DND-41 (cell line): ENCODE measurements at regions not wholly inside any gene's neighbourhood (a gene's known extent, or its start where the extent isn't known, plus 50 kb on each side); places are given as distances from the start of the nearest gene placed in this dataset.

ENCODE experiments used
- ATAC-seq: fragments of 200-7000 bp; cut with Tn5 transposase; 3 replicates; pipeline ENCODE4 v1.9.1; 2021; ENCODE audit warnings: low read depth; ENCODE audit not compliant: insufficient read depth
- DNase-seq: peaks from one replicate; pipeline ENCODE4 v3.0.0-alpha.2; 2020
- H2AFZ ChIP-seq: 2 replicates; pipeline ENCODE4 v1.6.0; 2012; ENCODE audit warnings: low read depth, low read length
- H3K27ac ChIP-seq: 2 replicates; pipeline ENCODE4 v1.5.1; 2012; ENCODE audit warnings: low read length, inconsistent platforms
- H3K27me3 ChIP-seq: fragments of 200-600 bp; sonication (generic); 2 replicates; pipeline ENCODE4 v1.6.0; 2012; ENCODE audit warnings: low read length, mild to moderate bottlenecking, inconsistent platforms; ENCODE audit not compliant: insufficient read depth, poor library complexity
- H3K36me3 ChIP-seq: 2 replicates; pipeline ENCODE4 v1.5.1; 2012; ENCODE audit warnings: low read length, inconsistent platforms; ENCODE audit not compliant: insufficient read depth
- H3K4me1 ChIP-seq: 2 replicates; pipeline ENCODE4 v1.5.1; 2012; ENCODE audit warnings: mild to moderate bottlenecking, low read length; ENCODE audit not compliant: insufficient read depth
- H3K4me2 ChIP-seq: 2 replicates; pipeline ENCODE4 v1.6.0; 2012; ENCODE audit warnings: mild to moderate bottlenecking, moderate library complexity, low read length, inconsistent platforms; ENCODE audit not compliant: insufficient read depth
- H3K4me3 ChIP-seq, 2 experiments: fragments of 200-600 bp in 1 of 2; shearing (Covaris generic) in 1 of 2; 2 replicates each; pipeline ENCODE4 v1.5.1; 2012 to 2016; ENCODE audit warnings: inconsistent platforms in 2 of 2, low read length in 2 of 2, mild to moderate bottlenecking in 2 of 2, low read depth in 1 of 2, moderate library complexity in 1 of 2
- H3K79me2 ChIP-seq: 2 replicates; pipeline ENCODE4 v1.6.0; 2012; ENCODE audit warnings: low read length, inconsistent platforms; ENCODE audit not compliant: insufficient read depth
- H3K9ac ChIP-seq: 2 replicates; pipeline ENCODE4 v1.6.0; 2012; ENCODE audit warnings: low read depth, mild to moderate bottlenecking, inconsistent platforms, low read length, moderate library complexity
- H3K9me3 ChIP-seq: 2 replicates; pipeline ENCODE4 v1.5.1; 2012; ENCODE audit warnings: low read length, moderate library complexity, mild to moderate bottlenecking, inconsistent platforms; ENCODE audit not compliant: insufficient read depth, severe bottlenecking
- H4K20me1 ChIP-seq: 2 replicates; pipeline ENCODE4 v1.6.0; 2012; ENCODE audit warnings: low read length; ENCODE audit not compliant: insufficient read depth
- EZH2 ChIP-seq: IDR thresholded peaks from 3 replicates; pipeline ENCODE4 v1.6.1; 2012; ENCODE audit warnings: borderline replicate concordance, low read depth, mild to moderate bottlenecking, moderate library complexity, low read length, inconsistent platforms; ENCODE audit not compliant: severe bottlenecking
- TF ChIP-seq, protein P1 (sequence below): IDR thresholded peaks from 2 replicates; pipeline ENCODE4 v1.5.1; 2012; ENCODE audit warnings: borderline replicate concordance, low read length, moderate library complexity, mild to moderate bottlenecking; ENCODE audit not compliant: poor library complexity, severe bottlenecking; ENCODE audit errors: extremely low read depth

DNA sequence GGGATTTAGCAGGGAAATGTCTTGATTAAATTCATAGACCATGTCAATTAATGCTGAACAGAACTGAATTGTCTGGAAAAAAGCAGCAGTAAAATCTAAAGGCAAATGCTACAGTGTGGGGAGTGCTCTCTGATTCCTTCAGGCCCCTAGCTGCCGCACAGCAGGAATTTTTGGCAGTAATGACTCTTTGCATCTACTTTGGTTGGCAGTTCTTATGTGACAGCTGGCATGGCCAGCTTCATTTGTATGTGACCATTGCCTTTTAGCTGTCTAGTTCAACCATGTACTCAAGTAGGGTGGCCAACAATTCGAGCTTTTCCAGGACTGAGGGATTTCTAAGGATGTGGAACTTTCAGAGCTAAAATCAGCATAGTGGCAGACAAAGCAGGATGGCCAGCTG, 499.1 kb upstream of the MAN1A1 start:
- H3K36me3 ChIP-seq = no peaks in the 10 kb centered on the region
- no peaks in the 10 kb centered on the region for H4K20me1 ChIP-seq
- no peak for ATAC-seq
- no peaks in the 10 kb centered on the region for H3K4me1 ChIP-seq
- no peaks in the 10 kb centered on the region for H3K27me3 ChIP-seq
- H2AFZ ChIP-seq = no peak overlapping the region
- no peak overlapping the region for H3K27ac ChIP-seq
- TF ChIP-seq, protein P1, sequence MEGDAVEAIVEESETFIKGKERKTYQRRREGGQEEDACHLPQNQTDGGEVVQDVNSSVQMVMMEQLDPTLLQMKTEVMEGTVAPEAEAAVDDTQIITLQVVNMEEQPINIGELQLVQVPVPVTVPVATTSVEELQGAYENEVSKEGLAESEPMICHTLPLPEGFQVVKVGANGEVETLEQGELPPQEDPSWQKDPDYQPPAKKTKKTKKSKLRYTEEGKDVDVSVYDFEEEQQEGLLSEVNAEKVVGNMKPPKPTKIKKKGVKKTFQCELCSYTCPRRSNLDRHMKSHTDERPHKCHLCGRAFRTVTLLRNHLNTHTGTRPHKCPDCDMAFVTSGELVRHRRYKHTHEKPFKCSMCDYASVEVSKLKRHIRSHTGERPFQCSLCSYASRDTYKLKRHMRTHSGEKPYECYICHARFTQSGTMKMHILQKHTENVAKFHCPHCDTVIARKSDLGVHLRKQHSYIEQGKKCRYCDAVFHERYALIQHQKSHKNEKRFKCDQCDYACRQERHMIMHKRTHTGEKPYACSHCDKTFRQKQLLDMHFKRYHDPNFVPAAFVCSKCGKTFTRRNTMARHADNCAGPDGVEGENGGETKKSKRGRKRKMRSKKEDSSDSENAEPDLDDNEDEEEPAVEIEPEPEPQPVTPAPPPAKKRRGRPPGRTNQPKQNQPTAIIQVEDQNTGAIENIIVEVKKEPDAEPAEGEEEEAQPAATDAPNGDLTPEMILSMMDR = no peak
- TF ChIP-seq EZH2 = no peak
- H3K79me2 ChIP-seq = no peaks in the 10 kb centered on the region
- no peaks in the 10 kb centered on the region for H3K9me3 ChIP-seq
- no peak overlapping the region for H3K4me3 ChIP-seq
- DNase-seq = no peak
- H3K9ac ChIP-seq = no peak overlapping the region
- H3K4me2 ChIP-seq = no peak overlapping the region

DNA sequence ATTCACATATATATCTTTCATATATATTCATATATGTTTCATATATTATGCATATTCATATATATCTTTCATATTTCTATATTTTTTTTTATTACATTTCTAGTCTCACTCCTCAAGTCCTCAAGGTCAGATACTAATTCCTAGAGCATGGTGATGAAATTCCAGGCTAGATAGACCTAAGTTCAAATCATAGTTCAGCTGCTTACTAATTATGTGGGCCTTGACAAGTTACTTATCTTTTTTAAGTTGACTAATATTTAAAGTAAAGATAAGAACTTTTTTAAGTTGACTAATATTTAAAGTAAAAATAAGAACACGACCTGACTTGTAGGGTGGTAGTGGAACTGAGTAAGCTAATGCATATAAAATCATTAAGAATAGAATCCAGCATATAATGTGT, 495.6 kb upstream of the MAN1A1 start:
- H3K9ac ChIP-seq = no peak overlapping the region

DNA sequence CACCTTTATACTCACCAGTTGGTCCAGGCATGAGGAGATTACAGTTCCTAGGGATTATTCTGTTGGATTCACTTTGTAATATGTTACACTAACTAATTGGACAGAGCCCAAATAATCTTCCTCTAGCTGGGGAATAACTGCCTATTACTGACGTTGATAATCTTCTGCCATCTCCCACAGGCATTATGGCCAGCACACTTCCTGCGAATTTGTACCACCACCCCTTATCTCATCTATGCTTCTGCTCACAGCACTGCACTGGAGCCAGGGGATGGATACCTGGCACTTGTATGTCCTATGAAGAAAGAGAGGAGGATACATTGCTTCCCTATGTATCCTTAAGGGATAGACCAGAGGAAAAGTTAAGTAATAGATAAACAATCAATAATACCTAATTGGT, 494.8 kb upstream of the MAN1A1 start:
- Histone ChIP-seq H3K36me3 (no peaks in the 10 kb centered on the region), H3K9ac (no peak overlapping the region), H3K27me3 (no peaks in the 10 kb centered on the region), H3K4me1 (no peaks in the 10 kb centered on the region), H3K79me2 (no peaks in the 10 kb centered on the region), H3K4me3 (no peak overlapping the region), H3K9me3 (no peaks in the 10 kb centered on the region), H3K4me2 (no peak overlapping the region), H4K20me1 (no peaks in the 10 kb centered on the region), H2AFZ (no peak overlapping the region), H3K27ac (no peak overlapping the region)
- DNase-seq = no peak
- TF ChIP-seq, protein P1 = no peak
- TF ChIP-seq EZH2 = no peak
- ATAC-seq = no peak

More for the DNA sequence above, 495.6 kb upstream of the MAN1A1 start:
- Histone ChIP-seq H3K4me2 (no peak overlapping the region), H3K36me3 (no peaks in the 10 kb centered on the region), H3K79me2 (no peaks in the 10 kb centered on the region), H3K4me1 (no peaks in the 10 kb centered on the region), H3K27ac (no peak overlapping the region), H2AFZ (no peak overlapping the region), H4K20me1 (no peaks in the 10 kb centered on the region), H3K27me3 (no peaks in the 10 kb centered on the region), H3K9me3 (no peaks in the 10 kb centered on the region), H3K4me3 (no peak overlapping the region)
- ATAC-seq = no peak
- DNase-seq = no peak
- no peak for TF ChIP-seq EZH2
- TF ChIP-seq, protein P1 = no peak

DNA sequence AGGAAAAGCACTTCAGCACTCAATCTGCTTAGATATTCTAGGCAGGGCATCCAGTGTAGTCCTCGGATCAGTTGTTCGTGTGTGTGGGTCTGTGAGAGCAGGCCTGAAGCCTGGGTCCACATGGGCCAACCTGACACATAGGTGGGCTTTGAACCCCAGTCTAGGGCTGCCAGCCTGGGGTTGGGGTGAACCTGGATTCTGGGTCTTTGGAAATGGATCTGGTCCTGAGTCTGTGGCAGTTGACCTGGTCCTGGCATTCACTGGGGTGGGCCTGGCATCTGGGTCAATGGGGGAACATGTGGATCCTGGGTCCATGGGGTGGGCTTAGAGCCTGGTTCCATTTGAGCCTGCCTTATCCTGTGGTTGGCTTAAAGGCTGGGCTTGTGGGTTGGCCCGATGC, 492.6 kb upstream of the MAN1A1 start:
- Histone ChIP-seq H3K4me2 (no peak overlapping the region), H3K36me3 (no peaks in the 10 kb centered on the region), H2AFZ (no peak overlapping the region), H3K4me1 (no peaks in the 10 kb centered on the region), H3K79me2 (no peaks in the 10 kb centered on the region), H3K27ac (no peak overlapping the region), H3K9ac (no peak overlapping the region), H3K27me3 (no peaks in the 10 kb centered on the region), H4K20me1 (no peaks in the 10 kb centered on the region), H3K9me3 (no peaks in the 10 kb centered on the region), H3K4me3 (no peak overlapping the region)
- no peak for ATAC-seq
- DNase-seq = no peak
- no peak for TF ChIP-seq EZH2
- TF ChIP-seq, protein P1 = no peak
